HUES6 (cell line): ENCODE measurements at regions not wholly inside any gene's neighbourhood (a gene's known extent, or its start where the extent isn't known, plus 50 kb on each side); places are given as distances from the start of the nearest gene placed in this dataset.

Source experiments
- H3K27ac ChIP-seq: 2 replicates; pipeline ENCODE4 v1.7.0; 2013; ENCODE audit warnings: low read depth, mild to moderate bottlenecking, low read length, inconsistent platforms
- H3K27me3 ChIP-seq: 2 replicates; pipeline ENCODE4 v1.6.1; 2013; ENCODE audit warnings: low read length; ENCODE audit not compliant: control insufficient read depth, insufficient read depth
- H3K36me3 ChIP-seq: 2 replicates; pipeline ENCODE4 v1.6.1; 2013; ENCODE audit warnings: low read length; ENCODE audit not compliant: control insufficient read depth, insufficient read depth
- H3K4me1 ChIP-seq: 2 replicates; pipeline ENCODE4 v1.6.1; 2013; ENCODE audit warnings: low read length; ENCODE audit not compliant: control insufficient read depth, insufficient read depth
- H3K4me3 ChIP-seq: 2 replicates; pipeline ENCODE4 v1.5.1; 2013; ENCODE audit warnings: low read depth, low read length
- H3K9ac ChIP-seq: one replicate; pipeline ENCODE4 v1.6.1; 2013; ENCODE audit warnings: mild to moderate bottlenecking, low read length
- H3K9me3 ChIP-seq: 2 replicates; pipeline ENCODE4 v1.6.1; 2013; ENCODE audit warnings: low read depth, low read length; ENCODE audit not compliant: control insufficient read depth, insufficient read depth

GRCh38 chr7:24456526-24457218, 116.6 kb upstream of the PALS2 start:
- no peak overlapping the region for H3K9ac ChIP-seq
- H3K9me3 ChIP-seq, result no peaks in the 10 kb centered on the region
- no peaks in the 10 kb centered on the region for H3K36me3 ChIP-seq
- H3K27ac ChIP-seq, result no peak overlapping the region
- H3K27me3 ChIP-seq, result no peaks in the 10 kb centered on the region
- peaks cover 6% of the 10 kb centered on the region; the same call in 1 of the 2 replicates for H3K4me1 ChIP-seq
- no peak overlapping the region for H3K4me3 ChIP-seq

- no peak overlapping the region for H3K9ac ChIP-seq
- H3K4me1 ChIP-seq, result peaks cover 6% of the 10 kb centered on the region; the same call in 1 of the 2 replicates
- no peaks in the 10 kb centered on the region for H3K27me3 ChIP-seq
- no peak overlapping the region for H3K4me3 ChIP-seq
- no peak overlapping the region for H3K27ac ChIP-seq
- no peaks in the 10 kb centered on the region for H3K9me3 ChIP-seq
- H3K36me3 ChIP-seq, result no peaks in the 10 kb centered on the region
Measured at GRCh38 chr7:24457219-24457558, 116.1 kb upstream of the PALS2 start.

- Histone ChIP-seq H3K9me3 (no peaks in the 10 kb centered on the region), H3K27me3 (no peaks in the 10 kb centered on the region), H3K36me3 (no peaks in the 10 kb centered on the region), H3K4me1 (no peaks in the 10 kb centered on the region; the same call in 1 of the 2 replicates), H3K4me3 (no peak overlapping the region), H3K27ac (no peak overlapping the region), H3K9ac (no peak overlapping the region)
Measured at GRCh38 chr7:24462117-24462516, 111.1 kb upstream of the PALS2 start.

- no peak overlapping the region for H3K27ac ChIP-seq
- H3K9ac ChIP-seq, result no peak overlapping the region
- H3K4me1 ChIP-seq, result no peaks in the 10 kb centered on the region; the same call in 1 of the 2 replicates
- no peak overlapping the region for H3K4me3 ChIP-seq
- H3K36me3 ChIP-seq, result no peaks in the 10 kb centered on the region
- H3K27me3 ChIP-seq, result no peaks in the 10 kb centered on the region
- no peaks in the 10 kb centered on the region for H3K9me3 ChIP-seq
Measured at GRCh38 chr7:24462984-24463383, 110.3 kb upstream of the PALS2 start.

- Histone ChIP-seq H3K9me3 (no peaks in the 10 kb centered on the region), H3K27me3 (no peaks in the 10 kb centered on the region), H3K4me1 (no peaks in the 10 kb centered on the region; the same call in 1 of the 2 replicates), H3K36me3 (no peaks in the 10 kb centered on the region), H3K27ac (no peak overlapping the region), H3K9ac (no peak overlapping the region), H3K4me3 (no peak overlapping the region)
Measured at GRCh38 chr7:24463474-24463873, 109.8 kb upstream of the PALS2 start.

- no peaks in the 10 kb centered on the region; the same call in 1 of the 2 replicates for H3K4me1 ChIP-seq
- H3K27me3 ChIP-seq, result no peaks in the 10 kb centered on the region
- H3K27ac ChIP-seq, result no peak overlapping the region
- no peak overlapping the region for H3K4me3 ChIP-seq
- no peak overlapping the region for H3K9ac ChIP-seq
- H3K9me3 ChIP-seq, result no peaks in the 10 kb centered on the region
- no peaks in the 10 kb centered on the region for H3K36me3 ChIP-seq
Measured at GRCh38 chr7:24464861-24465260, 108.4 kb upstream of the PALS2 start.

- H3K4me1 ChIP-seq, result no peaks in the 10 kb centered on the region; the same call in 1 of the 2 replicates
- no peaks in the 10 kb centered on the region for H3K9me3 ChIP-seq
- no peak overlapping the region for H3K4me3 ChIP-seq
- H3K27me3 ChIP-seq, result no peaks in the 10 kb centered on the region
- H3K27ac ChIP-seq, result no peak overlapping the region
- H3K9ac ChIP-seq, result no peak overlapping the region
- no peaks in the 10 kb centered on the region for H3K36me3 ChIP-seq
Measured at GRCh38 chr7:24466168-24466768, 107.0 kb upstream of the PALS2 start.

GRCh38 chr7:24469118-24469517, 104.1 kb upstream of the PALS2 start:
- H3K4me3 ChIP-seq, result no peak overlapping the region
- no peaks in the 10 kb centered on the region for H3K36me3 ChIP-seq
- no peak overlapping the region for H3K27ac ChIP-seq
- no peak overlapping the region for H3K9ac ChIP-seq
- H3K27me3 ChIP-seq, result no peaks in the 10 kb centered on the region
- no peaks in the 10 kb centered on the region; the same call in 1 of the 2 replicates for H3K4me1 ChIP-seq
- H3K9me3 ChIP-seq, result no peaks in the 10 kb centered on the region

- Histone ChIP-seq H3K9me3 (no peaks in the 10 kb centered on the region), H3K4me1 (peaks cover 17% of the 10 kb centered on the region), H3K9ac (no peak overlapping the region), H3K4me3 (no peak overlapping the region), H3K36me3 (no peaks in the 10 kb centered on the region), H3K27ac (no peak overlapping the region), H3K27me3 (no peaks in the 10 kb centered on the region)
Measured at GRCh38 chr7:24472093-24472492, 101.2 kb upstream of the PALS2 start.

- Histone ChIP-seq H3K27ac (no peak overlapping the region), H3K4me3 (no peak overlapping the region), H3K4me1 (peaks cover 34% of the 10 kb centered on the region), H3K27me3 (no peaks in the 10 kb centered on the region), H3K9ac (no peak overlapping the region), H3K36me3 (no peaks in the 10 kb centered on the region), H3K9me3 (no peaks in the 10 kb centered on the region)
Measured at GRCh38 chr7:24475166-24475961, 97.9 kb upstream of the PALS2 start.

- Histone ChIP-seq H3K9ac (no peak overlapping the region), H3K27me3 (no peaks in the 10 kb centered on the region), H3K4me3 (no peak overlapping the region), H3K27ac (no peak overlapping the region), H3K9me3 (no peaks in the 10 kb centered on the region), H3K36me3 (no peaks in the 10 kb centered on the region), H3K4me1 (peaks cover 34% of the 10 kb centered on the region)
Measured at GRCh38 chr7:24476227-24476626, 97.0 kb upstream of the PALS2 start.
